Fibroblast of lung (primary cell): ENCODE measurements at regions not wholly inside any gene's neighbourhood (a gene's known extent, or its start where the extent isn't known, plus 50 kb on each side); places are given as distances from the start of the nearest gene placed in this dataset.

Experiments used
- EZH2 ChIP-seq: IDR thresholded peaks from 2 replicates; pipeline ENCODE4 v1.5.1; 2012; ENCODE audit warnings: low read length, control low read depth, mild to moderate bottlenecking; ENCODE audit errors: missing control alignments
- TF ChIP-seq, protein P1 (sequence below), 2 donors: IDR thresholded peaks in 1 of 2; conservative IDR thresholded peaks in 1 of 2; 1 replicate in 1 of 2; 2 replicates in 1 of 2; pipeline ENCODE4 v1.5.1; 2011 to 2012; ENCODE audit warnings: low read length in 2 of 2, control low read depth in 1 of 2, inconsistent platforms in 1 of 2, low read depth in 1 of 2, mild to moderate bottlenecking in 1 of 2

DNA sequence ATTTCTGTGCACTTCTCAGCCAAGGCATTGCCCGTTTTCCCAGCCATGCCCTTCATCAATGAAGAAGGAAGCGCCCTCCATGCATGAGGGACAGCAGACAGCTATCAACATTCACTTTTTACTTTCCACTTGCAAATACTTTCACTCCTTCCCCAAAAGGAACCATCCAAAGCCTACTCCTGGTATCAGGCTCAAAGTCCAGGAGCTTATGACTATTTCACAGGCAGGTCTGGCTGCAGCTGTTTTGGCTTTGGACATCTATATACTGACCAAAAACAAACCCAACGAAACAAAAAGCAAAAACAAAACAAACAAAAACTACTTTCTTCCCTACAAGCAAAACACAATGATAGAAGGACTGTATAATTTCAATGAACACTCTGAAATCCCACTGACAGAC, 825.1 kb downstream of the RNF144A start:
- TF ChIP-seq, protein P1, sequence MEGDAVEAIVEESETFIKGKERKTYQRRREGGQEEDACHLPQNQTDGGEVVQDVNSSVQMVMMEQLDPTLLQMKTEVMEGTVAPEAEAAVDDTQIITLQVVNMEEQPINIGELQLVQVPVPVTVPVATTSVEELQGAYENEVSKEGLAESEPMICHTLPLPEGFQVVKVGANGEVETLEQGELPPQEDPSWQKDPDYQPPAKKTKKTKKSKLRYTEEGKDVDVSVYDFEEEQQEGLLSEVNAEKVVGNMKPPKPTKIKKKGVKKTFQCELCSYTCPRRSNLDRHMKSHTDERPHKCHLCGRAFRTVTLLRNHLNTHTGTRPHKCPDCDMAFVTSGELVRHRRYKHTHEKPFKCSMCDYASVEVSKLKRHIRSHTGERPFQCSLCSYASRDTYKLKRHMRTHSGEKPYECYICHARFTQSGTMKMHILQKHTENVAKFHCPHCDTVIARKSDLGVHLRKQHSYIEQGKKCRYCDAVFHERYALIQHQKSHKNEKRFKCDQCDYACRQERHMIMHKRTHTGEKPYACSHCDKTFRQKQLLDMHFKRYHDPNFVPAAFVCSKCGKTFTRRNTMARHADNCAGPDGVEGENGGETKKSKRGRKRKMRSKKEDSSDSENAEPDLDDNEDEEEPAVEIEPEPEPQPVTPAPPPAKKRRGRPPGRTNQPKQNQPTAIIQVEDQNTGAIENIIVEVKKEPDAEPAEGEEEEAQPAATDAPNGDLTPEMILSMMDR (conservative IDR thresholded peaks at IDR 0.05 in 1 of 2, IDR thresholded peaks at IDR 0.05 in 1 of 2; ENCODE audit: low read depth in 1 of 2, low read length in 2 of 2) = no peak
- TF ChIP-seq EZH2 = no peak
